Right lobe of liver (tissue), 6 donors: ENCODE measurements at regions not wholly inside any gene's neighbourhood (a gene's known extent, or its start where the extent isn't known, plus 50 kb on each side); places are given as distances from the start of the nearest gene placed in this dataset.

Experiments used
- ATAC-seq, 4 donors: fragments of 200-7000 bp; cut with Tn5 transposase; one replicate each; pipeline ENCODE4 v1.9.1; 2020; ENCODE audit warnings: mild to moderate bottlenecking in 4 of 4, moderate library complexity in 4 of 4
- DNase-seq, 3 donors: peaks; one replicate each; pipeline ENCODE4 v3.0.0-alpha.2; 2020
- H3K27ac ChIP-seq, 3 donors: fragments of 200-600 bp; one replicate each; pipeline ENCODE4 v1.8.0; 2022
- H3K27me3 ChIP-seq, 2 donors: fragments of 200-600 bp; one replicate each; pipeline ENCODE4 v1.8.0; 2022
- H3K36me3 ChIP-seq, 4 donors: fragments of 200-600 bp; sonication (generic) in 1 of 4; one replicate each; pipeline versions ENCODE4 v1.5.1 to v1.8.0; 2017 to 2022; ENCODE audit warnings: control low read depth in 1 of 4
- H3K4me1 ChIP-seq, 4 donors: fragments of 200-600 bp; sonication (generic) in 1 of 4; one replicate each; pipeline versions ENCODE4 v1.5.1 to v1.8.0; 2017 to 2022; ENCODE audit warnings: control low read depth in 1 of 4
- H3K4me3 ChIP-seq, 3 donors: fragments of 200-600 bp; one replicate each; pipeline ENCODE4 v1.8.0; 2022
- H3K9me3 ChIP-seq, 4 donors: fragments of 200-600 bp; sonication (generic) in 1 of 4; one replicate each; pipeline versions ENCODE4 v1.5.1 to v1.8.0; 2017 to 2022; ENCODE audit warnings: control low read depth in 1 of 4
- CTCF ChIP-seq, 4 donors: fragments of 200-600 bp in 3 of 4; fragments of 450-650 bp in 1 of 4; IDR thresholded peaks; one replicate each; pipeline versions ENCODE4 v1.5.1 to v1.8.0; 2016 to 2022; ENCODE audit warnings: antibody characterized with exemption in 4 of 4, mild to moderate bottlenecking in 2 of 4
- POLR2A ChIP-seq: fragments of 450-650 bp; IDR thresholded peaks from one replicate; pipeline ENCODE4 v1.6.1; 2017; ENCODE audit warnings: antibody characterized with exemption, mild to moderate bottlenecking
- WGBS: methylation state at CpG from one replicate; pipeline ENCODE4 v1.1.6; 2018; ENCODE audit warnings: low coverage, low lambda C conversion rate; ENCODE audit not compliant: insufficient coverage; ENCODE audit errors: missing lambda C conversion rate; 5-methylcytosine and 5-hydroxymethylcytosine counted together
- intact Hi-C, 2 donors: fragments of 100-400 bp; cut with DNase I; formaldehyde crosslinking; loops; one replicate each; pipeline versions ENCODE4 v1.11.2 to v1.14.1; 2022
- donor health status: DM: no; HTN: yes; CAD: no.
- donor health status: DM: no; HTN: no; CAD: no.
- donor health status: DM: no; HTN: no; CAD: no.
- donor health status: DM: no; HTN: yes; CAD: no.
- donor health status: DM: no; HTN: yes; CAD: no.

GRCh38 chr2:239726631-239727181, 298.4 kb downstream of the NDUFA10 start:
- DNase-seq: peak in 1 of 3 donors; percentile 40
- intact Hi-C loops: no loop called here

GRCh38 chr2:239726091-239726591, 299.0 kb downstream of the NDUFA10 start:
- DNase-seq (peak in 1 of 3 donors; percentile 35), ATAC-seq (no peak)
- Histone ChIP-seq H3K27ac (no peak overlapping the region), H3K36me3 (no peaks in the 10 kb centered on the region), H3K4me1 (no peaks in the 10 kb centered on the region), H3K4me3 (no peak overlapping the region), H3K27me3 (no peaks in the 10 kb centered on the region), H3K9me3 (no peaks in the 10 kb centered on the region)
- 59% methylated on average over 3 of the region's 18 CpGs for WGBS
- TF ChIP-seq POLR2A (no peak), CTCF (IDR thresholded peaks at IDR 0.05) (no peak)
- intact Hi-C loops: no loop called here

More at GRCh38 chr2:239726631-239727181, 298.4 kb downstream of the NDUFA10 start:
- H3K36me3 ChIP-seq: no peaks in the 10 kb centered on the region
- no CpG with 5 or more reads among the region's 13 CpGs for WGBS
- H3K4me3 ChIP-seq: no peak overlapping the region
- no peaks in the 10 kb centered on the region for H3K27me3 ChIP-seq
- TF ChIP-seq POLR2A (no peak), CTCF (IDR thresholded peaks at IDR 0.05) (no peak)
- H3K4me1 ChIP-seq: no peaks in the 10 kb centered on the region
- no peak for ATAC-seq
- H3K27ac ChIP-seq: no peak overlapping the region
- H3K9me3 ChIP-seq: no peaks in the 10 kb centered on the region

- intact Hi-C loops: no loop called here
- no peaks in the 10 kb centered on the region for H3K4me1 ChIP-seq
- no peaks in the 10 kb centered on the region for H3K9me3 ChIP-seq
- H3K27ac ChIP-seq: no peak overlapping the region
- H3K4me3 ChIP-seq: no peak overlapping the region
- H3K36me3 ChIP-seq: no peaks in the 10 kb centered on the region
- ATAC-seq: no peak
- H3K27me3 ChIP-seq: no peaks in the 10 kb centered on the region
- peak in 2 of 3 donors; percentile 41 to 52 for DNase-seq
- TF ChIP-seq POLR2A: no peak
- no peak for TF ChIP-seq CTCF (IDR thresholded peaks at IDR 0.05)
- WGBS: no CpG with 5 or more reads among the region's 7 CpGs
These were observed 299.6 kb downstream of the NDUFA10 start for GRCh38 chr2:239725551-239725890.

- no peaks in the 10 kb centered on the region for H3K36me3 ChIP-seq
- DNase-seq (peak in 2 of 3 donors; percentile 28 to 36), ATAC-seq (no peak)
- no peaks in the 10 kb centered on the region for H3K4me1 ChIP-seq
- TF ChIP-seq CTCF (IDR thresholded peaks at IDR 0.05) (no peak), POLR2A (no peak)
- H3K27me3 ChIP-seq: no peaks in the 10 kb centered on the region
- no peaks in the 10 kb centered on the region for H3K9me3 ChIP-seq
- intact Hi-C loops: no loop called here
- WGBS: 60% methylated on average over 1 of the region's 14 CpGs
- H3K4me3 ChIP-seq: no peak overlapping the region
- no peak overlapping the region for H3K27ac ChIP-seq
These were observed 300.1 kb downstream of the NDUFA10 start for GRCh38 chr2:239724851-239725550.
